ENCODE measurements at regions not wholly inside any gene's neighbourhood (a gene's known extent, or its start where the extent isn't known, plus 50 kb on each side); places are given as distances from the start of the nearest gene placed in this dataset.

DNA sequence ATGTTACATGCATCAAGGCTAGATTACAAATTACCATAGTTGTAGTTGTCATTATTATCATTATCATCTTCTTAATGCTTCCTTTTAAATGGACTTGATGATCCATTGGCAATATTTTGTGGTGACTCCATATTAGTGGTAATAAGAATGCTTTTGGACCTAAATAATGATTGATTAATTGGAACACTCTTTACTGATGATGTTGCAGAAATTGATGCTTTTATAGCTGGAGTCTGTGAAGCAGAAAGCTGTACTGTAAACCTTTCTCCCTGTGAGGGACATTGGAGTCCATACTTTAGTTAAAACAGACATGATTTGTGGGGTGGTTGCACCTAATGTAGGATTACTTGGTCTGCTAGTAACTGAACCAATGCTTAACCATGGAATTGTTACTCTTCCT lies 190.4 kb downstream of the ATXN7L3B start:
- Histone ChIP-seq H3K4me1 (replicated peaks) (no peaks in the 10 kb centered on the region), H3K4me3 (no peak overlapping the region), H3K27ac (no peak overlapping the region), H3K36me3 (no peaks in the 10 kb centered on the region), H3K9me3 (no peaks in the 10 kb centered on the region), H3K27me3 (replicated peaks; ENCODE audit: insufficient read depth) (no peaks in the 10 kb centered on the region)
- intact Hi-C loops (cut with DNase I) = no loop called here
- no peak for DNase-seq (ENCODE audit: low spot score)
- TF ChIP-seq POLR2A (IDR thresholded peaks at IDR 0.05) = no peak
- TF ChIP-seq, protein P1, sequence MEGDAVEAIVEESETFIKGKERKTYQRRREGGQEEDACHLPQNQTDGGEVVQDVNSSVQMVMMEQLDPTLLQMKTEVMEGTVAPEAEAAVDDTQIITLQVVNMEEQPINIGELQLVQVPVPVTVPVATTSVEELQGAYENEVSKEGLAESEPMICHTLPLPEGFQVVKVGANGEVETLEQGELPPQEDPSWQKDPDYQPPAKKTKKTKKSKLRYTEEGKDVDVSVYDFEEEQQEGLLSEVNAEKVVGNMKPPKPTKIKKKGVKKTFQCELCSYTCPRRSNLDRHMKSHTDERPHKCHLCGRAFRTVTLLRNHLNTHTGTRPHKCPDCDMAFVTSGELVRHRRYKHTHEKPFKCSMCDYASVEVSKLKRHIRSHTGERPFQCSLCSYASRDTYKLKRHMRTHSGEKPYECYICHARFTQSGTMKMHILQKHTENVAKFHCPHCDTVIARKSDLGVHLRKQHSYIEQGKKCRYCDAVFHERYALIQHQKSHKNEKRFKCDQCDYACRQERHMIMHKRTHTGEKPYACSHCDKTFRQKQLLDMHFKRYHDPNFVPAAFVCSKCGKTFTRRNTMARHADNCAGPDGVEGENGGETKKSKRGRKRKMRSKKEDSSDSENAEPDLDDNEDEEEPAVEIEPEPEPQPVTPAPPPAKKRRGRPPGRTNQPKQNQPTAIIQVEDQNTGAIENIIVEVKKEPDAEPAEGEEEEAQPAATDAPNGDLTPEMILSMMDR (IDR thresholded peaks at IDR 0.05) = no peak
- TF ChIP-seq POLR2AphosphoS5 (IDR thresholded peaks at IDR 0.05) = no peak

DNA sequence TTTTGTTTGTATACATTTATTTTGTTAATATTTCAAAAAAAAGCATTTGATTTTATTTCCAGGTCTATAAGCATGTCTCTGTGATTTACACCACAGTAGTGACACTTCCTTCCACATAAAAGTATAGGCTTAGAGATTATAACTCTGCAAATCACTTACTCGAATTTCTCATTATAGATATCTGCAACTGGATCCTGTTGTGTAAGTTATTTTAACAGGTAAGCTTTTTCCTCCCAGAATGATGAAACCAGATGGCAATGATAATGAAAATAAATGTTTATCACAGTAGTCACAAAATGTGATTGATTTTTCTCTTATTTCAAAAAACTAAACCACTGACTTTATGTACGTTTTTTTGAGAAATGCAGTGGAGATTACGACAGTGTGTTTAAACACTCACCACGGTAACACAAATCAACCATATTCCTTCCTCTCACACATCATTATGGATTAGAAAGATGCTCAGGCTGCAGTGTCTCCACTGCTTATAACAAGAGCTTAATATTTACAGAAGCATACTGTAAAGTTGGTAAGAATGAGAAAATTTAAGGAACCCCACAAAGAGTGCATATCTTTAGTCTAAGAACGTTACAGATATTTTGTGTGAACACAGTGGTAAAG lies 194.6 kb downstream of the ATXN7L3B start:
- H3K4me3 ChIP-seq = no peak overlapping the region
- WGBS = 51% methylated on average over 5 of the region's 5 CpGs
- H3K36me3 ChIP-seq = no peaks in the 10 kb centered on the region
- no peaks in the 10 kb centered on the region for H3K4me1 ChIP-seq (replicated peaks)
- no peaks in the 10 kb centered on the region for H3K9me3 ChIP-seq
- intact Hi-C loops (cut with DNase I) = no loop called here
- TF ChIP-seq POLR2A (IDR thresholded peaks at IDR 0.05) (no peak), POLR2AphosphoS5 (IDR thresholded peaks at IDR 0.05) (no peak)
- TF ChIP-seq, protein P1 (IDR thresholded peaks at IDR 0.05) = no peak
- no peaks in the 10 kb centered on the region for H3K27me3 ChIP-seq (replicated peaks; ENCODE audit: insufficient read depth)
- H3K27ac ChIP-seq = no peak overlapping the region
- no peak for DNase-seq (ENCODE audit: low spot score)

DNA sequence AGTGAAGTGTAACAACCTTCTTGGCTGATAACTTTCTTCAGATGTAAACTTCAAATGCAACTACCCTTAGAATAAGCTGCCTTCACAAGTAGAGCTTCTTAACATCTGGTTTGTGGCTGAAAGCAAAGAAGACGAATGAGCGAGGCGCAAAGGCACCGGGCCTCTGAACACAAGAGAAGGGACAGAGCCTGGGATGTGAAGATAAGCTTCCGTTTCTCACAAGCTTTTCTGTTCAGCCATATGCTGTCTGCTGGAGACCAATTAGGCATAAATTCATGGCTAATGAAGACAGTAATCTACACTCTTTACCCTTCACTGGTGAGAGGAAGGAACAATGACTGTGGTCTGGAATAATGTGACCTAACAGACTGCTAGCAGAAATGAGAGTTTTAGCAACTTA lies 195.2 kb downstream of the ATXN7L3B start:
- no peak for DNase-seq (ENCODE audit: low spot score)
- no peaks in the 10 kb centered on the region for H3K36me3 ChIP-seq
- 78% methylated on average over 5 of the region's 5 CpGs for WGBS
- intact Hi-C loops (cut with DNase I) = no loop called here
- H3K4me1 ChIP-seq (replicated peaks) = no peaks in the 10 kb centered on the region
- no peak overlapping the region for H3K27ac ChIP-seq
- H3K27me3 ChIP-seq (replicated peaks; ENCODE audit: insufficient read depth) = no peaks in the 10 kb centered on the region
- TF ChIP-seq POLR2AphosphoS5 (IDR thresholded peaks at IDR 0.05) = no peak
- TF ChIP-seq, protein P1 (IDR thresholded peaks at IDR 0.05) = no peak
- H3K9me3 ChIP-seq = no peaks in the 10 kb centered on the region
- no peak overlapping the region for H3K4me3 ChIP-seq

DNA sequence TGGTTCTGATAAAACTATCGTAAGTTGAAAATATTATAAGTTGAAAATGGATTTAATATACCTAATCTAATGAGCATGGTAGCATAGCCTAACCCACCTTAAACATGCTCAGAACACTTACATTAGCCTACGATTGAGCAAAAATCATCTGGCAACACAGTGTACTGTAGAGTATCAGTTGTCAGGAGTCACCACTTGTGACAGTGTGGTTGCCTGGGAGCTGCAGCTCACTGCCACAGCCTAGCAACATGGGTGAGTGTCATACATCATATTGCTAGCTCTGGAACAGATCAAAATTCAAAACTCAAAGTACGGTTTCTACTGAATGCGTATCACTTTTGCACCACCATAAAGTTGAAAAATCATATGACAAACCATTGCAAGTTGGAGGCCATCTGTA lies 203.5 kb downstream of the ATXN7L3B start:
- WGBS = 87% methylated on average over 4 of the region's 4 CpGs
- intact Hi-C loops (cut with DNase I) = no loop called here

DNA sequence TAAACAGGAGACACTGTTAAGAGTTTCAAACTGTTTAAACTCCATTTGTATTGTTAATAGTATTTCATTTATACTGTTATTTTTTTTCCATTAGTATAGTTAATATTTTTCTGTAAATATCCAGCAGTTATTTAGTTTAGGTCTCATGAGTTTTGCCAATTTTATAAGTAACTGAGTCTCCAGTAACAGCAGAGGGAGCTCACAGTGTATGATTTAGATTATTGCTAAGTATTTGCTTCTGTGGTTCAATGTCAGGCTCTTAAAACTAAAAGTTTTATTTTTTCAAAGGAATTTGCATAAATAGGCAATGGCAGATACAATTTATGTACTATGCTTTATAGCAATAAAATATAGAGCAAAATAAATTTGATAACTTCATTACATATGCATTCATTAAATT lies 209.7 kb downstream of the ATXN7L3B start:
- Histone ChIP-seq H3K27me3 (replicated peaks; ENCODE audit: insufficient read depth) (no peaks in the 10 kb centered on the region), H3K9me3 (no peaks in the 10 kb centered on the region), H3K36me3 (no peaks in the 10 kb centered on the region), H3K4me3 (no peak overlapping the region), H3K27ac (no peak overlapping the region), H3K4me1 (replicated peaks) (no peaks in the 10 kb centered on the region)
- DNase-seq (ENCODE audit: low spot score) = no peak
- TF ChIP-seq POLR2AphosphoS5 (IDR thresholded peaks at IDR 0.05) = no peak
- TF ChIP-seq, protein P1 (IDR thresholded peaks at IDR 0.05) = peak in 2 of 4 experiments; percentile 43 to 48
- intact Hi-C loops (cut with DNase I) = no loop called here

More for the DNA sequence above, 203.5 kb downstream of the ATXN7L3B start:
- Histone ChIP-seq H3K4me1 (replicated peaks) (no peaks in the 10 kb centered on the region), H3K4me3 (no peak overlapping the region), H3K27ac (no peak overlapping the region), H3K27me3 (replicated peaks; ENCODE audit: insufficient read depth) (no peaks in the 10 kb centered on the region), H3K9me3 (no peaks in the 10 kb centered on the region), H3K36me3 (no peaks in the 10 kb centered on the region)
- DNase-seq (ENCODE audit: low spot score) = no peak
- TF ChIP-seq, protein P1 (IDR thresholded peaks at IDR 0.05) = no peak
- TF ChIP-seq POLR2A (IDR thresholded peaks at IDR 0.05) (no peak), POLR2AphosphoS5 (IDR thresholded peaks at IDR 0.05) (no peak)
